OCI-LY1 (cell line): ENCODE measurements at regions not wholly inside any gene's neighbourhood (a gene's known extent, or its start where the extent isn't known, plus 50 kb on each side); places are given as distances from the start of the nearest gene placed in this dataset.

Source experiments
- H2AFZ ChIP-seq: fragments of 200-600 bp; sonication (generic), shearing (Covaris generic); 2 replicates; pipeline ENCODE4 v1.6.0; 2014; ENCODE audit warnings: antibody characterized with exemption, mild to moderate bottlenecking, low read length
- H3F3A ChIP-seq: fragments of 200-600 bp; sonication (generic), shearing (Covaris generic); 2 replicates; pipeline ENCODE4 v1.6.0; 2014; ENCODE audit warnings: mild to moderate bottlenecking, antibody characterized with exemption, low read length, moderate library complexity; ENCODE audit not compliant: insufficient read depth
- H3K27ac ChIP-seq: fragments of 200-600 bp; sonication (generic); 2 replicates; pipeline ENCODE4 v1.5.1; 2014; ENCODE audit warnings: low read length, mixed run types, mild to moderate bottlenecking, low read depth; ENCODE audit not compliant: poor library complexity, severe bottlenecking
- H3K27me3 ChIP-seq: fragments of 200-600 bp; sonication (generic); 2 replicates; pipeline ENCODE4 v1.6.0; 2014; ENCODE audit warnings: antibody characterized with exemption, mild to moderate bottlenecking, low read length, moderate library complexity; ENCODE audit not compliant: insufficient read depth
- H3K36me3 ChIP-seq: fragments of 200-600 bp; sonication (generic); 2 replicates; pipeline ENCODE4 v1.6.1; 2014; ENCODE audit warnings: mild to moderate bottlenecking, antibody characterized with exemption, low read length, moderate library complexity, mixed read lengths; ENCODE audit not compliant: insufficient read depth
- H3K4me1 ChIP-seq: fragments of 200-600 bp; sonication (generic); 2 replicates; pipeline ENCODE4 v1.5.1; 2014; ENCODE audit warnings: mild to moderate bottlenecking, low read length, moderate library complexity; ENCODE audit not compliant: insufficient read depth, severe bottlenecking
- H3K4me2 ChIP-seq: fragments of 200-600 bp; sonication (generic), shearing (Covaris generic); 2 replicates; pipeline ENCODE4 v1.6.1; 2014; ENCODE audit warnings: low read length
- H3K4me3 ChIP-seq: fragments of 200-600 bp; sonication (generic); 2 replicates; pipeline ENCODE4 v1.5.1; 2014; ENCODE audit warnings: low read length, low read depth, mild to moderate bottlenecking, mixed read lengths; ENCODE audit not compliant: poor library complexity, severe bottlenecking
- H3K79me2 ChIP-seq: fragments of 200-600 bp; shearing (Covaris generic); 2 replicates; pipeline ENCODE4 v1.6.1; 2016; ENCODE audit warnings: mixed run types, low read length, mixed read lengths; ENCODE audit not compliant: insufficient read depth
- H3K9ac ChIP-seq: fragments of 200-600 bp; sonication (generic), shearing (Covaris generic); 2 replicates; pipeline ENCODE4 v1.6.1; 2014; ENCODE audit warnings: mild to moderate bottlenecking, low read length, mixed read lengths
- H3K9me2 ChIP-seq: fragments of 200-600 bp; sonication (generic), shearing (Covaris generic); 2 replicates; pipeline ENCODE4 v1.6.1; 2014; ENCODE audit warnings: low read depth, mild to moderate bottlenecking, low read length, mixed read lengths
- H3K9me3 ChIP-seq: fragments of 200-600 bp; shearing (Covaris generic); 2 replicates; pipeline ENCODE4 v1.6.1; 2014; ENCODE audit warnings: low read length, mixed read lengths
- H4K20me1 ChIP-seq: fragments of 200-600 bp; sonication (generic), shearing (Covaris generic); 2 replicates; pipeline ENCODE4 v1.6.0; 2016; ENCODE audit warnings: mild to moderate bottlenecking, low read length; ENCODE audit not compliant: insufficient read depth
- CTCF ChIP-seq: fragments of 200-600 bp; sonication (generic), shearing (Covaris generic); IDR thresholded peaks from 2 replicates; pipeline ENCODE4 v1.5.1; 2017; ENCODE audit warnings: mild to moderate bottlenecking, antibody characterized with exemption, low read length, moderate library complexity, mixed read lengths
- EZH2 ChIP-seq: fragments of 200-600 bp; sonication (generic), shearing (Covaris generic); IDR thresholded peaks from 2 replicates; pipeline ENCODE4 v1.8.0; 2017; ENCODE audit warnings: borderline replicate concordance, mixed run types, mild to moderate bottlenecking, antibody characterized with exemption, low read length, moderate library complexity, mixed read lengths

DNA sequence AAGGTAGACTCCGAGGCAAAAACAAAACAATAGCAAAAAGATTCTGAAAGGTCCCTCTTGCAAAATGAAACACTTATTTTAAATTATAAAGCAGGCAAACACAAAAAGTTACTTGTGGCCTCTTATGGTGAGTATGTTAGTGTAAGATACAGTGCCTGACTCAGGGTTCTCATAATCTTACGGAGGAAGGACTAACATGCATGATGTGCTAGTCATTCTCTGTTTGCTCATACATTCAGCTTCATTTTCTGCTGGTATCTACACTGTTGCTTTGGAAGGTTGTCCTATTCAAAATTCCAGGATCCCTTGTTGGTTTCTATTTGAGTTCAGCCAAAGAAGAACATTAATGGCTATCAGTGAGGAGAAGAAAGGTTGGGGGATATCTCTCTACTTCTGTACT lies 249.1 kb upstream of the FAM47A start:
- no peak overlapping the region for H3K9ac ChIP-seq
- no peaks in the 10 kb centered on the region for H3K9me3 ChIP-seq
- no peak for TF ChIP-seq EZH2
- no peak for TF ChIP-seq CTCF
- no peak overlapping the region for H3K4me2 ChIP-seq
- no peaks in the 10 kb centered on the region for H3F3A ChIP-seq
- H3K9me2 ChIP-seq = no peaks in the 10 kb centered on the region
- H2AFZ ChIP-seq = no peak overlapping the region
- H3K27ac ChIP-seq = no peak overlapping the region
- no peaks in the 10 kb centered on the region for H3K27me3 ChIP-seq
- H4K20me1 ChIP-seq = no peaks in the 10 kb centered on the region
- no peaks in the 10 kb centered on the region for H3K36me3 ChIP-seq
- no peaks in the 10 kb centered on the region for H3K79me2 ChIP-seq
- no peaks in the 10 kb centered on the region for H3K4me1 ChIP-seq
- H3K4me3 ChIP-seq = no peak overlapping the region

DNA sequence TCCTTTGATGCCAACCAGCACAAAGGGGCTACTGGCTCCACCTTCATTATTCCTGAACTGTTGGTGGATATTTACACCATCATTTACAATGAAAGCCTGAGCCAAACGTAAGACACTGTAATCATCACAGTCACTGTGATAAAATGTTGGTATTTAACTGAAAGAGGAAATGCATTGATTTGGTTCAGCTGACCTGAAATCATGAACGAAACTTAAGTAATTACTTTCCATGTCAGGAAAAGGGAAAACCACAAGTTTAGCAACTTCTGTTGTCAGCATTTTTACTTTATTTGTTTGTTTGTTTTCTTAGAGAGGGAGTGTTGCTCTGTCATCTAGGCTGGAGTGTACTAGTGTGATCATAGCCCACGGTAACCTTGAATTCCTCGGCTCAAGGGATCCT lies 247.8 kb upstream of the FAM47A start:
- no peak overlapping the region for H3K9ac ChIP-seq
- H2AFZ ChIP-seq = no peak overlapping the region
- H3K4me1 ChIP-seq = no peaks in the 10 kb centered on the region
- H3K9me3 ChIP-seq = no peaks in the 10 kb centered on the region
- H3K27me3 ChIP-seq = no peaks in the 10 kb centered on the region
- H3K36me3 ChIP-seq = no peaks in the 10 kb centered on the region
- H3K79me2 ChIP-seq = no peaks in the 10 kb centered on the region
- TF ChIP-seq EZH2 = no peak
- TF ChIP-seq CTCF = no peak
- H4K20me1 ChIP-seq = no peaks in the 10 kb centered on the region
- H3K27ac ChIP-seq = no peak overlapping the region
- H3F3A ChIP-seq = no peaks in the 10 kb centered on the region
- no peak overlapping the region for H3K4me3 ChIP-seq
- no peaks in the 10 kb centered on the region for H3K9me2 ChIP-seq
- H3K4me2 ChIP-seq = no peak overlapping the region

DNA sequence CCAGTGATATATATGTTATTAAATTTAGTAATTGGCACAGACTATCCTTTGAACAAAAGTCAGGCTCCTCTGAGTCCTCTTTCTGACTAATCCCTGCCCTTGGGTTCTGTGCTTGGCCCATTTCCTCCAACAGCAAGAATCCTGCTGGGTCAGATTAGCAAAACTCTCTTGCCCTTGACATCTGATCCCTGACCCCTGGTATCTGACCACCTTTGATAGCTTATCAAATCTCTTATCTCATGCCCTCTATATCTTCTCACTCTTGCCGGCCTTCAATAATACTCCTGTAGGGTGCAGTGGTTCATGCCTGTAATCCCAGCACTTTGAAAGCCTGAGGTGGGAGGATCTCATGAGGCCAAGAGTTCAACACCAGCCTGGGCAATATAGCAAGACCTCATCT lies 245.5 kb upstream of the FAM47A start:
- Histone ChIP-seq H3K9me2 (no peaks in the 10 kb centered on the region), H3K36me3 (no peaks in the 10 kb centered on the region), H3F3A (no peaks in the 10 kb centered on the region), H3K79me2 (no peaks in the 10 kb centered on the region), H4K20me1 (no peaks in the 10 kb centered on the region), H2AFZ (no peak overlapping the region), H3K4me3 (no peak overlapping the region), H3K27ac (no peak overlapping the region), H3K9me3 (no peaks in the 10 kb centered on the region), H3K4me1 (no peaks in the 10 kb centered on the region), H3K4me2 (no peak overlapping the region), H3K9ac (no peak overlapping the region), H3K27me3 (no peaks in the 10 kb centered on the region)
- TF ChIP-seq CTCF (no peak), EZH2 (no peak)
